ENCODE measurements at regions not wholly inside any gene's neighbourhood (a gene's known extent, or its start where the extent isn't known, plus 50 kb on each side); places are given as distances from the start of the nearest gene placed in this dataset.

DNA sequence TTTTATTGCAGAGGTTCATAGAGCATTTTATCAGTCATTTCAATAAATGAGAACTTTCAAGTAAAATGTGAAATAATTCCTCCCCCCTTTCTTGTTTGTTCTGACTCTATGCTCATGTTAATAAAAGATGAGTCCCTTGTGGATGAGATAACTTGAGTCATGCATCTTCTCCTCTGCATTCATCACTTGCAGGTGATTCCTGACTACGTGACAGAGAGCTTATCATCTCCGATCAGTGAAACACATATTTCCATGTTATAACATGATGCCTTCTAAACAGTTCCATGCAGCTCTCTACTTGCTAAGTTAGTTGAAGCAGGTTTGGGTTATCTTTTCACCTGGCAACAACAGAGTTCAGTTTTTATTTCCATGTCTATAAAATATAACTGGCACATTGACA, 160.1 kb upstream of the ANKRD50 start:
- H3K27ac ChIP-seq: no peak overlapping the region

DNA sequence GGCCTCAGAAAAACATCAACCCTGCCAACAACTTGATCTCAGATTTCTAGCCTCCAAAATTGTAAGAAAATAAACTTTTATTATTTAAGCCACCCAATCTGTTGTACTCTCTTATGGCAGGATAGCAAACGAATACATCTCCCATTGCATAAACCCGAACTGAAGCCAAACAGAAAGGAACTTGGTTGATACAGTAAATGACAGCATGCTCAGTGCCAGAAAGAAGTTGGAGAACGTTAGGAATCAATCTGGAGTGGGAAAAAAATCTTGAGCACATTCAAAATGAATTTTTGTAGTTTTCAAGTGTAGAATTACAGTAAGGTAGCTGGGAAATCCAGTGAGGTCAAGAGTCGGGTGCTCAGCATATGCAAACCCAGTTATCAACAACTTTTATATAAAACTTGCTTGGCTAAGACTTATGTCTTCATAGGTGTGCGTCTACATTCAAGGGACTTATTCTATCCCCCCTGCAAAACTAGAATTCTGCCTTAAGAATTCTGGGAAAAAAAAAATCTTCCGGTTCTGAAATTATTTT, 157.5 kb upstream of the ANKRD50 start:
- no peak for DNase-seq (ENCODE audit: low read depth, low spot score)
- H3K9me3 ChIP-seq (ENCODE audit: low read depth, low read length): no peaks in the 10 kb centered on the region
- no peak overlapping the region for H3K9ac ChIP-seq (ENCODE audit: insufficient read length)
- no peaks in the 10 kb centered on the region for H3K36me3 ChIP-seq (ENCODE audit: insufficient read depth, low read length)
- TF ChIP-seq EZH2 (IDR thresholded peaks at IDR 0.05): no peak
- no peak for TF ChIP-seq POLR2AphosphoS5 (IDR thresholded peaks at IDR 0.05; ENCODE audit: borderline replicate concordance, low read depth, low read length)
- TF ChIP-seq FOXP2 (optimal IDR thresholded peaks at IDR 0.05; ENCODE audit: control extremely low read depth, extremely low read length, insufficient read depth): no peak
- no peak overlapping the region for H3K4me3 ChIP-seq
- H3K27ac ChIP-seq: no peak overlapping the region

More for the DNA sequence above, 160.1 kb upstream of the ANKRD50 start:
- H3K4me3 ChIP-seq: no peak overlapping the region
- no peaks in the 10 kb centered on the region for H3K36me3 ChIP-seq (ENCODE audit: insufficient read depth, low read length)
- H3K9me3 ChIP-seq (ENCODE audit: low read depth, low read length): no peaks in the 10 kb centered on the region
- no peak overlapping the region for H3K9ac ChIP-seq (ENCODE audit: insufficient read length)
- DNase-seq (ENCODE audit: low read depth, low spot score): no peak
- TF ChIP-seq POLR2AphosphoS5 (IDR thresholded peaks at IDR 0.05; ENCODE audit: borderline replicate concordance, low read depth, low read length): no peak

DNA sequence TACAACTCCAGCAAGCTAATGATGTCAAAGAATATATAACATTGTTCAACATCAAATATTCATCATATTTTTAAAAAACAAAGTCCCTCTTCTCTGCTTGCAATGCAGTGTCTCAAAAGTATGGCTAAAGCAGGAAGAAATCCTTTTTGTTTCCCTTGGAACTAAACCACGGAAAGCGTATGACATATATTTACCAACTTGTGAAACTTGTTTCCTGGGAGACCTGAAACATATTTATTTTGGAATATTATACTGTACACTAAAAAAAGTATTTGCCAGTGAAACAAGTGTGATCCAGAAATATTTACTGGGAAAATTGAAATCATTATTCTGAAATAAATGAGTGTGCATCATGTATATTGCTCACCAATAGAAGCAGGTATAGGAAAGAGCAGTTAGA, 156.0 kb upstream of the ANKRD50 start:
- H3K27ac ChIP-seq: no peak overlapping the region
- no peak overlapping the region for H3K4me3 ChIP-seq
- no peak for TF ChIP-seq POLR2AphosphoS5 (IDR thresholded peaks at IDR 0.05; ENCODE audit: borderline replicate concordance, low read depth, low read length)
- TF ChIP-seq FOXP2 (optimal IDR thresholded peaks at IDR 0.05; ENCODE audit: control extremely low read depth, extremely low read length, insufficient read depth): no peak
- no peak for TF ChIP-seq EZH2 (IDR thresholded peaks at IDR 0.05)
- no peak for DNase-seq (ENCODE audit: low read depth, low spot score)
- no peak overlapping the region for H3K9ac ChIP-seq (ENCODE audit: insufficient read length)
- no peaks in the 10 kb centered on the region for H3K36me3 ChIP-seq (ENCODE audit: insufficient read depth, low read length)
- H3K9me3 ChIP-seq (ENCODE audit: low read depth, low read length): no peaks in the 10 kb centered on the region

DNA sequence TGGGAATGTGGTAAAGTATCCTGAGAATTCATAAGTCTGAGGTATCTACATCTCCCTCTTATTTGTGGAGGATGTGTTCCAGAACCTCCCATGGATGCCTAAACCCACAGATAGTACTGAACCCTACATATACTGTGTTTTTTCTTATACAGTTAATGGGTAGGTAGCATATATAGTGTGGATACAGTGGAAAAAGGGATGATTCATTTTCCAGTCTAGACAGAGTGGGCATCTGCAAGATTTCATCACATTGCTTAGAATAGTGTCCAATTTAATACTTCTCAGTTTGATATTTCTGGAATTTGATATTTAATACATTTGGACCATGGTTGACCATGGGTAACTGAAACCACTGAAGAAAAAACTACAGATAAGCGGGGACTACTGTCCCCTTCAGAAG, 155.0 kb upstream of the ANKRD50 start:
- no peak for TF ChIP-seq FOXP2 (optimal IDR thresholded peaks at IDR 0.05; ENCODE audit: control extremely low read depth, extremely low read length, insufficient read depth)
- TF ChIP-seq EZH2 (IDR thresholded peaks at IDR 0.05): no peak
- no peak for TF ChIP-seq POLR2AphosphoS5 (IDR thresholded peaks at IDR 0.05; ENCODE audit: borderline replicate concordance, low read depth, low read length)
- Histone ChIP-seq H3K36me3 (ENCODE audit: insufficient read depth, low read length) (no peaks in the 10 kb centered on the region), H3K9ac (ENCODE audit: insufficient read length) (no peak overlapping the region), H3K27ac (no peak overlapping the region), H3K9me3 (ENCODE audit: low read depth, low read length) (no peaks in the 10 kb centered on the region), H3K4me3 (no peak overlapping the region)
- no peak for DNase-seq (ENCODE audit: low read depth, low spot score)

DNA sequence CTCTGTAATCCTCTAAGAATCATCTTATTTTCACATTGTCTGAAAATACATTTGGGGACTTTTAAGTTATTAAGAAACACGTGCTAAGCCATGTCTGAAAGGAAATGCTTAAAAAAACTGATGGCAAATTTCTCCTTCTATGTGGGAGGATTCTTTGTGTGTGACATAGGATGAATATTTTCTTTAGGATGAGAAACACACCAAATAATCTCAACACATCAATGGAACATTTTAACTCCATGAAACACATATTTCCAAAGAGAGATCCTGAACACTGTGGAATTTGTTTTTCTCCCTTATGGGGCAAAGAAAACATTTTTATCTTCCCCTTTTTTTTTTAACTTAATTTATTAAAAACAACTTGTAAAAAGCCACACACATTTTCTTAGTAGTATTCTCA, 153.8 kb upstream of the ANKRD50 start:
- Histone ChIP-seq H3K4me3 (no peak overlapping the region), H3K27ac (no peak overlapping the region), H3K9ac (ENCODE audit: insufficient read length) (no peak overlapping the region), H3K9me3 (ENCODE audit: low read depth, low read length) (no peaks in the 10 kb centered on the region), H3K36me3 (ENCODE audit: insufficient read depth, low read length) (no peaks in the 10 kb centered on the region)
- no peak for DNase-seq (ENCODE audit: low read depth, low spot score)
- TF ChIP-seq POLR2AphosphoS5 (IDR thresholded peaks at IDR 0.05; ENCODE audit: borderline replicate concordance, low read depth, low read length) (no peak), FOXP2 (optimal IDR thresholded peaks at IDR 0.05; ENCODE audit: control extremely low read depth, extremely low read length, insufficient read depth) (no peak), EZH2 (IDR thresholded peaks at IDR 0.05) (no peak)

DNA sequence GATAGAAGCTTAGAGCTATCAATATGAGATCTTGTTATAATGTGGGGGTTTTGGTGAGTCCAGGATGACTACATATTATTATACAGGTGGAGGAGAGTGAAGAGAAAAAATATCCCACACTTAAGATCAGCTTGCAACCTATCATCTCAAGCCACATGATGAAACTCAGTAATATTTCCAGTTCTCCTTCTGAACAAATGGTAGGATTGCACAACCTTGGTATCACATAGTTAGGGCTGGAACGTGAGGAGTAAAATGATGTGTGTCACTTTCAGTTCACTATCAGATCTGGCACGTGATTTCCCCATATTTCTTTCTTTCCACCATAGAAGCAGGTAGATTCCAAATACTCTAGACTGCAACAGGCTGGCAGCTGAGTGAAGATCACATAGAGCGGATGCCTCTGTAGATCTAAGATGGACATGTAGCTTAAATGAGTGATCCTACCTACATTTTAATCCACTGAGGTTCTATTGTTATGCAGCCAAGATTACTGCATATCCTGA, 150.6 kb upstream of the ANKRD50 start:
- no peak for DNase-seq (ENCODE audit: low read depth, low spot score)
- Histone ChIP-seq H3K27ac (no peak overlapping the region), H3K9me3 (ENCODE audit: low read depth, low read length) (no peaks in the 10 kb centered on the region), H3K4me3 (no peak overlapping the region), H3K36me3 (ENCODE audit: insufficient read depth, low read length) (no peaks in the 10 kb centered on the region), H3K9ac (ENCODE audit: insufficient read length) (no peak overlapping the region)
- TF ChIP-seq POLR2AphosphoS5 (IDR thresholded peaks at IDR 0.05; ENCODE audit: borderline replicate concordance, low read depth, low read length): no peak

DNA sequence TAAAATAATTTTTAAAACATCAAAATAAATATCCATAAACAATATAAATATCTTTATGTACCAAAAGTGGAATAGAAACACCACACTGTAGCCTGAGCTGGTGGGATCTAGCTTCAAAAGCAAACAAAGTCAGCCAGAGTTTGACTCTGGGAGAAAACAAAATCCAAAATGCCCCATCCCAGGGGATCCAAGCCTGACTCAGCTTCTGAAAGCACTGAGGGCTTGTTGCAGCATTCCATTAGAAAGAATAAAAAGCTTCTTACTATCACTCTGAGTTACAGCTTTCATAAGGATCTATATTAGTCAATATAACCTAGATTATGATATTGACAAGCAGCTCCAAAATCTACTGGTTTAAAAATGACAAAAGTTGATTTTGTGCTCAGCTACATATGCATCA, 149.7 kb upstream of the ANKRD50 start:
- Histone ChIP-seq H3K9ac (ENCODE audit: insufficient read length) (no peak overlapping the region), H3K36me3 (ENCODE audit: insufficient read depth, low read length) (no peaks in the 10 kb centered on the region), H3K27ac (no peak overlapping the region), H3K4me3 (no peak overlapping the region), H3K9me3 (ENCODE audit: low read depth, low read length) (no peaks in the 10 kb centered on the region)
- TF ChIP-seq FOXP2 (optimal IDR thresholded peaks at IDR 0.05; ENCODE audit: control extremely low read depth, extremely low read length, insufficient read depth) (no peak), EZH2 (IDR thresholded peaks at IDR 0.05) (no peak), POLR2AphosphoS5 (IDR thresholded peaks at IDR 0.05; ENCODE audit: borderline replicate concordance, low read depth, low read length) (no peak)
- DNase-seq (ENCODE audit: low read depth, low spot score): no peak

DNA sequence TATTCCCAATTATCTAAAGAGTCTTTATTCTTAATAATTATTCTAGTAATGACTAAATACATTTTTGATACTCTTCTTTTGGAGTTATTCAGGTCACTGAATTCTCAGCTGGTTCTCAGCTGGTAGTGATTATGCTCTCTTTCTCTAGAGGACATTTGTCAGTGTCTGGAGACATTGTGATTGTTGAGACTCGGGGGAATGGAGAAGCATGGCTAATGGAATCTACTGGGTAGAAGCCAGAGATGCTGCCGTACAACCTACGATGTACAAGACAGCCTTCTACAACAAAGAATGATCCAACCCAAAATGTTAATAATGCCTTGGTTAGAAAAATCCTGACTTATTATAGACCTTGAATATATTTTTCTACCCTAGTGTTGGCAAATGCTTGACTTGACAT, 149.2 kb upstream of the ANKRD50 start:
- TF ChIP-seq POLR2AphosphoS5 (IDR thresholded peaks at IDR 0.05; ENCODE audit: borderline replicate concordance, low read depth, low read length) (no peak), FOXP2 (optimal IDR thresholded peaks at IDR 0.05; ENCODE audit: control extremely low read depth, extremely low read length, insufficient read depth) (no peak), EZH2 (IDR thresholded peaks at IDR 0.05) (no peak)
- H3K27ac ChIP-seq: no peak overlapping the region
- H3K9me3 ChIP-seq (ENCODE audit: low read depth, low read length): no peaks in the 10 kb centered on the region
- H3K36me3 ChIP-seq (ENCODE audit: insufficient read depth, low read length): no peaks in the 10 kb centered on the region
- DNase-seq (ENCODE audit: low read depth, low spot score): no peak
- no peak overlapping the region for H3K4me3 ChIP-seq
- no peak overlapping the region for H3K9ac ChIP-seq (ENCODE audit: insufficient read length)

DNA sequence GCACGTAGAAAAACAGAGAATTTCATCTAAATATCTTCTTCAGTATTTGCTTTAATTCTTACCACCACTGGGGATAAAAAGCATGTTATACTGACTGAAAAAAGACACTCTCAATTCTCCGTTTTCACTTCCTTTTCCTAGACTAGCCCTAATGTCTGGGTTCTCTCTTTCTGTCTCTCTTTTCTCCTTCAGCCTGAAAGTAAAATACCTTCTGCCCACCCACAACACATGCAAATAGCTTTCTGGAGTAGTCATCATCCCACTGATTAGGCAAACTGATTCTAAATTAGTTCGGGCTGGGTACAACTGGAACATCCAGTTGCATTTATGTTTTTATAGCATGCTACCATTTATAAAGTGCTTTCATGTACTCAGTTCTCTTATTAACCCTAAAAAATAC, 142.4 kb upstream of the ANKRD50 start:
- H3K9me3 ChIP-seq (ENCODE audit: low read depth, low read length): no peaks in the 10 kb centered on the region
- DNase-seq (ENCODE audit: low read depth, low spot score): no peak

More for the DNA sequence above, 142.4 kb upstream of the ANKRD50 start:
- Histone ChIP-seq H3K36me3 (ENCODE audit: insufficient read depth, low read length) (no peaks in the 10 kb centered on the region), H3K4me3 (no peak overlapping the region), H3K27ac (no peak overlapping the region), H3K9ac (ENCODE audit: insufficient read length) (no peak overlapping the region)
- TF ChIP-seq FOXP2 (optimal IDR thresholded peaks at IDR 0.05; ENCODE audit: control extremely low read depth, extremely low read length, insufficient read depth): no peak
- no peak for TF ChIP-seq EZH2 (IDR thresholded peaks at IDR 0.05)
- no peak for TF ChIP-seq POLR2AphosphoS5 (IDR thresholded peaks at IDR 0.05; ENCODE audit: borderline replicate concordance, low read depth, low read length)
